GM12875 (cell line): ENCODE measurements at regions not wholly inside any gene's neighbourhood (a gene's known extent, or its start where the extent isn't known, plus 50 kb on each side); places are given as distances from the start of the nearest gene placed in this dataset.

Experiments used
- H3K4me3 ChIP-seq: one replicate; pipeline ENCODE4 v1.5.1; 2011; ENCODE audit warnings: low read depth, low read length, control low read depth
- TF ChIP-seq, protein P1 (sequence below): IDR thresholded peaks from 2 replicates; pipeline ENCODE4 v1.5.1; 2011; ENCODE audit warnings: low read depth, mild to moderate bottlenecking, control low read depth, inconsistent platforms, low read length, moderate library complexity, borderline replicate concordance; ENCODE audit not compliant: insufficient read depth

DNA sequence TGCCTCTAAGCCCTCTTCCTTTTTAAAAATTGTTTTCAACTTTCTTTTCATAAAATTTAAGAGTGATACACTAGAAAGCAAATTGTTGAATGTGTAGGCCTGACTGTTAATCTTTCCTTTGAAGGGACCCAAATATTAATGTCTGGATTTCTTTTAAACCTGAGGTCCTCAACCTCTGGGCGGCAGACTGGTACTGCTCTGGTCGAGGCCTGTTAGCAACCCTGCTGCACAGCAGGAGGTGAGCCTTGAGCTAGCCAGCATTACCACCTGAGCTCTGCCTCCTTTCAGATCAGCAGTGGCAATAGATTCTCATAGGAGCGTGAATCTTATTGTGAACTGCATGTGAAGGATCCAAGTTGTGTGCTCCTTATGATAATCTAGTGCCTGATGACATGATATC lies 191.2 kb downstream of the MANEA start:
- no peak overlapping the region for H3K4me3 ChIP-seq
- TF ChIP-seq, protein P1, sequence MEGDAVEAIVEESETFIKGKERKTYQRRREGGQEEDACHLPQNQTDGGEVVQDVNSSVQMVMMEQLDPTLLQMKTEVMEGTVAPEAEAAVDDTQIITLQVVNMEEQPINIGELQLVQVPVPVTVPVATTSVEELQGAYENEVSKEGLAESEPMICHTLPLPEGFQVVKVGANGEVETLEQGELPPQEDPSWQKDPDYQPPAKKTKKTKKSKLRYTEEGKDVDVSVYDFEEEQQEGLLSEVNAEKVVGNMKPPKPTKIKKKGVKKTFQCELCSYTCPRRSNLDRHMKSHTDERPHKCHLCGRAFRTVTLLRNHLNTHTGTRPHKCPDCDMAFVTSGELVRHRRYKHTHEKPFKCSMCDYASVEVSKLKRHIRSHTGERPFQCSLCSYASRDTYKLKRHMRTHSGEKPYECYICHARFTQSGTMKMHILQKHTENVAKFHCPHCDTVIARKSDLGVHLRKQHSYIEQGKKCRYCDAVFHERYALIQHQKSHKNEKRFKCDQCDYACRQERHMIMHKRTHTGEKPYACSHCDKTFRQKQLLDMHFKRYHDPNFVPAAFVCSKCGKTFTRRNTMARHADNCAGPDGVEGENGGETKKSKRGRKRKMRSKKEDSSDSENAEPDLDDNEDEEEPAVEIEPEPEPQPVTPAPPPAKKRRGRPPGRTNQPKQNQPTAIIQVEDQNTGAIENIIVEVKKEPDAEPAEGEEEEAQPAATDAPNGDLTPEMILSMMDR: no peak

DNA sequence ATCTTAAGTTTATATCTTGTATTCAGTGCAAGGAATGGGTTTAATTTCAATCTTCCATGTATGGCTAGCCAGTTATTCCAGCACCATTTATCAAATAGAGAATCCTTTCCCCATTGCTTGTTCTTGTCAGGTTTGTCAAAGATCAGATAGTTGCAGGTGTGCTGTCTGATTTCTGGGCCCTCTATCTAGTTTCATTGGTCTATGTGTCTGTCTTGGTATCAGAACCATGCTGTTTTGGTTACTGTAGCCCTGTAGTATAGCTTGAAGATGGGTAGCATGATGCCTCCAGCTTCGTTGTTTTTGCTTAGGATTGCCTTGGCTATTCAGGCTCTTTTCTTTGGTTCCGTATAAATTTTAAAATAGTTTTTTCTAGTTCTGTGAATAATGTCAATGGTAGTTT lies 200.0 kb downstream of the MANEA start:
- no peak overlapping the region for H3K4me3 ChIP-seq
- TF ChIP-seq, protein P1: no peak

DNA sequence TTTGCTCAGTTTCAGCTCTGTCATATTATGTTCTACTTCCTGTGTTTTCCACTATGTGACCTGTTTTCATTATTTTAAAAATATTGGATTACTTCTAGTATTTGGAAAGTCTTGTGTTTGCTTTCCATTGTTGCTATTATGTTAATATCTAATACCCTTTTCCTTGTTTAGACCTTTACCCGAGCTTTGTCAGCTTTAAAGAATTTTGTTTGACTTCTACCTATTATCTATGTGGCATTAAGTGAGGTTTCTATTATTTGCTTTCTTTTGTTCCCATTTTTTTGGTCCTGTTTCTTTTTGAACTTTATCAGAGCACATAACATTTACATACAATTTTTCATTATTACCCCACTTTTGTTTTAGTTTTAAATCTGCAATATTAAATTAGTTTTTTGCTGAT lies 202.7 kb downstream of the MANEA start:
- no peak overlapping the region for H3K4me3 ChIP-seq
- TF ChIP-seq, protein P1: no peak

DNA sequence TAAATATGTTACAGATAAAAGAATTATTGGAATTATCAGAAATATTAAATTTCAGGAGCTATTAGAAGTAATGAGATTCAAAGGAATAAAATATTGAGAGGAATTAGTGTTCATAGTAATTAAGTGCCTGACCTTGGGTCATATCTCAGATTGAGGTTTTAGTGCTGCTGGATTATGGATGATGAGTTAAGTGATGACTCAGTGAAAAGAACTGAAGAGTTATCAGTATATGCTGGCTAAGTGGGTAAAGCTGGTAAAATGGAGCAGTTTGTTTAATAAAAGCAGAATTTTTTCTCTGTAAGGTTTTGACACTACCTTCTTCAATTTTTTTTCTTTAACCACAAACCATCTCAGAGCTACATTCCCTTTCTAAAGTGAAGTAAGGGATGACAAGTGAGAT lies 206.7 kb downstream of the MANEA start:
- TF ChIP-seq, protein P1: no peak
- no peak overlapping the region for H3K4me3 ChIP-seq

DNA sequence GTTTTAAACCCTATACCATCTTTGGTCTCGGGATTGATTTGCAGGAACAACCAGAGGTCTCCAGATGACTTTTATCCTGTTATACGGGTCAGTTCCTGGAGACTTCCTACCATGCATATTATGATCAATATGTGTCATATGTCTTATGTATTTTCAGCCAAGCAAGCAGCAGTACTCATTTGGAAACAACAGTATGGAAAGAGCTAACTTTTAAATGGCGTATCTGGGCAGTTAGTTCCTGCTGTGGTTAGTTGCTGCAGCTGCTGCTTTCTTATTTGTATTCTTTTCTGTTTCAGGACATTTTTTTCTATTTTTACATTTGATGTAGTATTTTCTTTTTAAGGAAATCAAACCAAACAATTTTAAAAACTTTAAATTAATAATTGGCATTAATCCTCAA lies 207.5 kb downstream of the MANEA start:
- TF ChIP-seq, protein P1: no peak
- H3K4me3 ChIP-seq: no peak overlapping the region

DNA sequence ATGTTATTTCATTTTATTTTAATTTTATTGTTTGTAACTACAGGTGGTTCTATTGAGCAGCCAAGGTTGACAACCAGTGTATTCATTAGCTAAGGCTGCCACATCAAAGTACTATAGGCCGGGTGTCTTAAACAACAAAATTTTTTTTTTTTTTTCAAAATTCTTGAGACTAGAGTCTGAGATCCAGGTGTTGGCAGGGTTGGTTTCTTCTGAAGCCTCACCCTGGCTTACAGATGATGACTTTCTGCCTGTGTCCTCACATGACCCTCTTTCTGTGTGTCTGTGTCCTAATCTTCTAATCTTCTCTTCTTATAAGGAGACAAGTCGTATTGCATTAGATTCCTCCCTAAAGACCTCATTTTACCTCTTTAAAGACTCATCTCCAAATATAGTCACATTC lies 208.4 kb downstream of the MANEA start:
- TF ChIP-seq, protein P1: no peak
- no peak overlapping the region for H3K4me3 ChIP-seq

DNA sequence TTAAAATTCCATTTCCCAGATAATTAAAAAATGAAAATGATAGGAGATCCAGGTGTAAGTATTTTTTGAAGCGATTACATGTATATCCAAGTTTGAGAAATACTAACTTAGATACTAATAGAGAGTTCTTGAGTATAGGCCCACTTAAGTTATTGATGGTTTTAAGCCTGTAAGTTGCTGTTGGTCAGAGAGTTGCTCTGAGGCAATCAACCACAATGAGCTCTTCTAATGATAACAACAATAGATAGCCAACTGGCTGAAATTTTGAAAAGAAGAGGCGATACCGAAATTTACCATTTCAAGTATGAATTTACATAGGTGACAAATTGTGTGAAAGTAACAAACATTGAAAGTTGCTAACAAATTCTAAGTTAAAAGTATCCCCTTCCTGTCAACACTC lies 209.5 kb downstream of the MANEA start:
- TF ChIP-seq, protein P1: no peak
- H3K4me3 ChIP-seq: no peak overlapping the region
